OCI-LY3 (cell line): ENCODE measurements at regions not wholly inside any gene's neighbourhood (a gene's known extent, or its start where the extent isn't known, plus 50 kb on each side); places are given as distances from the start of the nearest gene placed in this dataset.

Source experiments
- EZH2phosphoT487 ChIP-seq: fragments of 200-600 bp; shearing (Covaris generic); IDR thresholded peaks from 2 replicates; pipeline ENCODE4 v1.6.1; 2018; ENCODE audit warnings: antibody characterized with exemption, mixed run types, low read depth
- TF ChIP-seq, protein P1 (sequence below): fragments of 200-600, 300-600 bp; sonication (generic); IDR thresholded peaks from 2 replicates; pipeline ENCODE4 v1.5.1; 2014; ENCODE audit warnings: antibody characterized with exemption, low read length, low read depth

DNA sequence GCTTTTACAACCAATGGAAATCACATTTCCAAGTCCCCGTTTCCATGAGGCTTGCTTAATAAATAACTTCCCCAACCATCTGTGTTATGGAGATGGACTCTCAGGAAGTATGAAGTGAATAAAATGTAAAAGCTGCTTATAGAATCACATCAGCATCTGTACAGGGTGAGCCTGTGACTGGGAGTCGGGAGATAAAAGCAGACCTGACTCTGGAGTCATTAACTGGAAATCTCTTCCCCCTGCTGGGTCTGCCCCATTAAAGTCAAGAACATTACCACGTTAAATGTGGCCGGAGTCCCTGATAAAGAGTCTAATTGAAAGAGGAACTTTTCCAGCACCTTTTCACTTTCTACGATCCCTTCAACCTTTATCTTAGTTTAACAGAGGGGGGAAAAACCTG lies 368.5 kb downstream of the DOK5 start:
- TF ChIP-seq, protein P1, sequence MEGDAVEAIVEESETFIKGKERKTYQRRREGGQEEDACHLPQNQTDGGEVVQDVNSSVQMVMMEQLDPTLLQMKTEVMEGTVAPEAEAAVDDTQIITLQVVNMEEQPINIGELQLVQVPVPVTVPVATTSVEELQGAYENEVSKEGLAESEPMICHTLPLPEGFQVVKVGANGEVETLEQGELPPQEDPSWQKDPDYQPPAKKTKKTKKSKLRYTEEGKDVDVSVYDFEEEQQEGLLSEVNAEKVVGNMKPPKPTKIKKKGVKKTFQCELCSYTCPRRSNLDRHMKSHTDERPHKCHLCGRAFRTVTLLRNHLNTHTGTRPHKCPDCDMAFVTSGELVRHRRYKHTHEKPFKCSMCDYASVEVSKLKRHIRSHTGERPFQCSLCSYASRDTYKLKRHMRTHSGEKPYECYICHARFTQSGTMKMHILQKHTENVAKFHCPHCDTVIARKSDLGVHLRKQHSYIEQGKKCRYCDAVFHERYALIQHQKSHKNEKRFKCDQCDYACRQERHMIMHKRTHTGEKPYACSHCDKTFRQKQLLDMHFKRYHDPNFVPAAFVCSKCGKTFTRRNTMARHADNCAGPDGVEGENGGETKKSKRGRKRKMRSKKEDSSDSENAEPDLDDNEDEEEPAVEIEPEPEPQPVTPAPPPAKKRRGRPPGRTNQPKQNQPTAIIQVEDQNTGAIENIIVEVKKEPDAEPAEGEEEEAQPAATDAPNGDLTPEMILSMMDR: no peak
- TF ChIP-seq EZH2phosphoT487: no peak
